Activated T-helper 1 cell treated with Interleukin-2 at 50 U/mL for 16 hours (primary cell): ENCODE measurements at regions not wholly inside any gene's neighbourhood (a gene's known extent, or its start where the extent isn't known, plus 50 kb on each side); places are given as distances from the start of the nearest gene placed in this dataset.

ENCODE experiments used
- DNase-seq: peaks from one replicate; pipeline ENCODE4 v3.0.0-alpha.2; 2020; ENCODE audit warnings: low read depth

DNA sequence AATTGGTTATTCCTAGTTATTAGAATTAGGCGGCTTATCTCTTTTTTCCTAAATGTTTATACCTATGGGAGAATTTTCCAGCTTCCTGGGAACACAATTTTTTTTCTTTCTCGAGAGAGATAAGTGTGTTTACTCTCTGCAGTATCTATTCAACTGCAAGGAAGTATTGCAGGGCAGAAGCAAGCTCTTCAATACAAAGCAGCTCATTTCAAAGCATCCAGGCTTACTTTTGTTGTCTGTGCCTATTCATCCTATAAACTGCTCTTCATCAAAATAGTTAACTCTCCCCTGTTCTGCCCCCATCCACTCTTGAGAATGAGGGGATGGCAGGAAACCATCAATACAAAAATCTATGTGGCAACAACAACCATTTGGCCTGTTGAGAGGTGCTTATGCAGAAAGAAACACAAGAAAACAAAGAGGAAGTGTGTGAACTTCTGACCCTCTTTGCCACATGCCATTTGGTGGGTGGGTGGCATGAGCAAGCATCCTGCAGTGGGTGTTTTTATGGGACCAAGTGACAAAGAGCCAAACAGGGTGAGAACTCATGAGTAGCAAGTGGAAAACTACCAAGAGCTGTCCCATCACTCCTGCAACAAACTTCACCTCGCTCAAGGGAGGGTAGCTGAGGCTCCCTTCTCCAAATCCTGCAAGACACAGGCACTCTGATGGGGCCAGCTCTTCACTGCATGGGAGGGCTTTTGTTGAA is 50.6 kb upstream of the MRPS6 start:
- no peak for DNase-seq

DNA sequence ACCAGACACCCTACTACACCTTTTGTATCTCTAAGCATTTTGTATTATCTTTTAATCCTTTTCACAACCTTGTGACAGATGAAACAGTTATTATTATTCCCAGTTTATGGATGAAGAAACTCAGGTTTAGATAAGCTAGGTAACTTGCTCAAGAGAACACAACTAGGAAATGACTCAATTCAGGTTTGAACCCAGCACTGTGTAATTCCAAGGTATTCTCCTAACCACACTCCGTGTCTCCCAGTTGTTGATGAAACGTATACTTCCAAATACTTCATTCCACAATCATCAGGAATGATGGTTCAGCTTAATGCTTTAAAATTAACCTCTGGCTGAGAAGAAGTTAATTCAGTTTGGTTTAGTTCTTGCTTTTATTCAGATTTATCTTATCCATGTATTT is 51.7 kb upstream of the MRPS6 start:
- DNase-seq: no peak

DNA sequence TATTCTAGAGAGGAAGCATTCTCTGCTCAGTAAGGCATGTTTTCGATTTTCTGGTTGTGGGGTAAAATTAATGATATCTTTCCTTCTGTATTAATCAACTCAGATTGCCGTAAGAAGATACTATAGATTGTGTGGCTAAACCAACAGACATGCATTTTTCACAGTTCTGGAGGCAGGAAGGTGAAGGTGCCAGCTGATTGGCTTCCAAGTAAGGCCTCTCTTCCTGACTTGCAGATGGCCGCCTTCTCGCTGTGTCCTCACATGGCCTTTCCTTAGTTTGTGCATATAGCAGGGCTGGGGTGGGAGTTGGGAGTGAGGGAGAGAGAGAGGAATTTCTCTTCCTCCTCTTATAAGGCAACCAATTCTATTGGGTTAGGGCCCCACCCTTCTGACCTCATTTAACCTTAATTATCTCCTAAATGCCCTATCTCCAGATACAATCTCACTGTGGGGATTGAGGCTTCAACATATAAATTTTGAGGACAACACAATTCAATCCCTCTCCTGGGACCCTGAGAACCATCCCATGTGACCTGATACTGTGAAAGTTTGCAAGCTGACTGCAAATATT is 52.3 kb upstream of the MRPS6 start:
- DNase-seq: no peak

DNA sequence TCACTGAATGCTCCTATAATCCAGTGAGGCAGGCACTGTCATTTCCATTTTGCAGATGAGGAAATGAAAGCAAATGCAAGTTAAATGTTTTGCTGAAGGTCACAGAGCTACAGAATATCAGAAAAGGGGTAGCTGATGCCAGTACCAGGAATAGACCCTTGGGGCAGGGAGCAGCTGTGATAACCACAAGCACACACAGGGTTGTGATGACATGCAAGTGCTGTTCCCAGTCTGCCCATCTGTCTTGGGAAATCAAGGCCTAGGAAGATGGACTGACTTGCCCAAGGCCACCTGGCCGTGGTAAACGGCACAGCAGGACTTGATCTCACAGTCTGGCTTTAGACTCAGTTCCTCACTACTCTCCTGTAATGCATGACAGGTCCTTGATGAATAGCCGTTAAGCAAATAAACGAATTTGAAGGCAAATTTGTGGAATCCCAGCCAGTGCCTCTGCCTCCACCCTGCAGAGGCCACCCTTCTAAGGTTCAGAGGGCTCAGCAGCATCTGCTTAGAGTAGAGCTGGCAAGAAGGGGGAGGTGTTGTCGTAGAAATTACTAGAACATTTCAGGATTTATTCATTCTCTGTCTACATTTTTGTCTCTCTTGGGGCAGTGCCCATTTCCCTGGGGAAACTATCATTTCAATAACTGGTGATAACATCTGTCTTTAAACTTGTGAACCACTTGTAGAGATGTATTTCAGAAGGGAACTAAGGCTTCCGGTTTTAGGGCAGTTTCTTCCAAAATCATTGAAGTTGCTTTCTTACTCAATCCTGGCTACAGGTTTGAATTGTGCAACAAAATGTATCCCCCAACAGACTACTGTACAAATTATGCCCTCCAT is 53.2 kb upstream of the MRPS6 start:
- no peak for DNase-seq

DNA sequence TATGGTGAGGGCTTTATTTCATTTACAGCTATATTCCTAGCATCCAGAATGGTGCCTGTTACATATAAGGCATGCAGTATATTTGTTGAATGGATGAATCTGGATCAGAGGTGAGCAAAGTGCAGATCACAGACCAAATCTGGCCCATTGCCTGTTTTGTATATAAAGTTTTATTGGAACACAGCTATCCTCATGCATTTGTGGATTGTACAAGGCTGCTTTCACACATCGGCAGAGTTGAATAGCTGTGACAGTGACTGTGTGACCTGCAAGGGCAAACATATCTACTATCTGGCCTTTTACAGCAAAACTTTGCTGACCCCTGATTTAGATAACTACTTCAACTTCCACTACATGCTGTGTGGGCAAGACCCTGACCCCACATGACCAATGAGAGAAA is 54.0 kb upstream of the MRPS6 start:
- DNase-seq: no peak

DNA sequence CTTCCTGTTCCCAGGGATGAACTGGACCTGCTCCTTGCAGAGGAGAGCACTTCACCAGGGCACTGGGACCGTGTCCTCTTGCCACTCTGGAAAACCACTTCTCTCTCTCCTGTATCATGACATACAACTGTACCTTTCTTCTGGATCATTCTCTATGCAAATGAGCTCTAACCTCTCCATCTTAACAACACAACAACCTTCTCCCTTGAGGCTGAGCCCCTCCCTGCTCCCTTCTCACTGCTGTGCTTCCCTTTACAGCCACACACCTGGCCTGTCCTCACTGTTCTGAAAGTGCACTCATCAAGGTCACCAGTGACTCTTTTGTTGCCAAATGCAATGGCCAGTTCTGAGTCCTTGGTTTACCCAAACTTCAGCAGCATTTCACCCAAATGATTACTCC is 54.5 kb upstream of the MRPS6 start:
- no peak for DNase-seq

DNA sequence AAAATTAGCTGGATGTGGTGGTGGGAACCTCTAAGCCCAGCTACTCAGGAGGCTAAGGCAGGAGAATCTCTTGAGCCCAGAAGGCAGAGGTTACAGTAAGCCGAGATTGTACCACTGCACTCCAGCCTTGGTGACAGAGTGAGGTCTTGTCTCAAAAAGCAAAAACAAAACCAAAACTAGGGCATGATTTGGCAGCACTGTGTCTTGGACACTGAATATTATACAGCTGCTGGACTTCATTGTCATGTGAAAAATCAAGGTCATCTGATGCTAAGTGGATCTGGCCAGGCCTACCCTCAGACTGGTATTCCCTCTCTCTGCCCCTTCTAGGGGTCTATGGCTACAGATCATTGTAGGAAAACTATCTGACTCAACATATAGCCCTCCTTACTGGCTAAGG is 55.2 kb upstream of the MRPS6 start:
- no peak for DNase-seq

DNA sequence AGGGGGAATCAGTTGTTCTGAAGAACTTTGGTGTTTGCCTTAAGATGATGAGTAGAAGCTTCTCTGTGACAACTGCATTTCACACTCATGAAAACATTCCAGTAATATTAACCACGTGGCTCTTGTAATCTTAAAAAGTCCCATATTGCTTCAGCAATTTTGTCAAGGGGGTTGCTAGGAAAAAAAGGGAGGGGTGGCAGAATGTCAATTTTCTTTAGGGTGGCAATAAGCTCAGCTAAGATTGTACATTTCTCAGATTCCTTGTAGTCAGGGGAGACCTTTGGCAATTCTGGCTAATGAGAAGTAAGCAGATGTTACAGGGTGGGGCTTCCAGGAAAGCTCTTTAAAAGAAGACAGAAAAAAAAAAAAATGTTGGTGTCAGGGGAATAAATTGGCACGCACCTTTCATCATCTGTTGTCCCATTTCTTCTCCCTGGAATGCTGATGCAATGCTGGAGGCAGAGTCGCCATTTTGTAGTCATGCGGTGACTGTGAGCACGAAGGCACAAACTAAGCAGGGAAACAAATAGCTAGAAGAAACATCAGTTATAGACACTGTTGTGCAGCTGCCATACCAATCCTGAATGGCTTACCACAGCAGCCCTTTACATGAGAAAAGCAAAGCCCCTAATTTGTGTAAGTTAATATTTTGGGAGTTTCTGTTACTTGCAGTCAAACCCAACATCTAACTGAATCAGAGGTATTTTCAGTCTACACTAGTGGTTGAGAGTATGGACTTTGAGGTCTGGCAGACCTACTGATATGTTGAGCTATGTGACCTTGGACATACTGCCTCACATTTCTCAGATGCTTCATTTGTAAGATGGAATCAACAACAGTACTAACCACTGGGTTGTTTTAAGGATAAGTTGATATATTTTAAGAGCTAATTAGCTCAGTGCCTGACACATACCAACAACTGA is 56.1 kb upstream of the MRPS6 start:
- no peak for DNase-seq

DNA sequence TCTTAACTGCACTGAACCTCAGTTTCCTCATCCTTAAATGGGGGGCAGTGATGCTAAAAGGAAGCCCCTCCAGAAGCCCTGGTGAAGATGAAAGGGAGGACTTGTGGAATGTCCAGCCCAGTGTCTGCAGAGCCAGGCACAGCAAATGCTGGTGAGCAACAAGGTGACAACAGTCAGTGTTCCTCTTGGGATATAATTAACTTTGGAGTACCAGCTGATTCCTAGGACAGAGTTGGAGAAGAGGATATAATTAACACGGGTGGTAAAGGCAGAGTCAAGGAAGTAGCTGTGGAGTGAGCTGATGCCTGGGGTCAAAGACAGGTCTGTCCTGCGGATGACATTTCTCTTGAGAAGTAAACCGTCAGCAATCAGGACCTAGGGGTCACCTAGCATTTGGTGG is 60.7 kb upstream of the MRPS6 start:
- no peak for DNase-seq

DNA sequence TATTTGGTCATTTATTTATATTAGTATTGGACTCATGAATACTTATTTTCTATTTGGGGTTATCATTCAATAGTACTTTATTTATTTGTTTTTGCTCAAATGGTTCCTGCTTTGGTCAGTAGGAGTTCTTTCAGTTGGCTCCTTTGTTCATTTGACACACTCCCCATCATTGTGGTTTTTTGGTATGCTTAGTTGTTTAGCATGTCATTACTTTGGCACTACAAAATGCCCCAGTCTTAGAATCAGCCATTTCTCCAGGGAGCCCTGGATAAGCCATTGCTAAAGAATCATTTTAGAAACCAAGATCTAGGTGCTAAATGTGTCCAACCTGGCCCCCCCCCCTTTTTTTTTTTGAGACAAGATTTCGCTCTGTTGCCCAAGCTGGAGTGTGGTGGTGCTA is 61.7 kb upstream of the MRPS6 start:
- no peak for DNase-seq

DNA sequence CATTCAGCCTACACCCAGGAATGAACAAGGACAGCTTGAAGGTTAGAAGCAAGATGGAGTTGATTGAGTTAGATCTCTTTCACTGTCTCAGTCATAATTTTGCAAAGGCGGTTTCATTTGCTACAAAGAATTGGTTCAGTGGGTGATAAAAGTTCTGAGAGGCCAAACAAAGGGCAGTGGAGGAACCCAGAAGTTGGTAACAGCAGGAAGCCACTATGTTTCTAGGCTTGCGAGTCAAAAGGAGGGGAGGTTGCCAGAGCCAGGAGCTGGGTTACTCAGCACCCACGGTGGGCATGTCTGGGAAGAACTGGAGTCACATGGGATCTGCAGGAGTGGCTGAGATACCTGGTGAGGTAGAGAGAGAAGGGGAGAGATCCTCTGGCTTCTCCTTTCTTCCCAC is 64.2 kb upstream of the MRPS6 start:
- DNase-seq: no peak

DNA sequence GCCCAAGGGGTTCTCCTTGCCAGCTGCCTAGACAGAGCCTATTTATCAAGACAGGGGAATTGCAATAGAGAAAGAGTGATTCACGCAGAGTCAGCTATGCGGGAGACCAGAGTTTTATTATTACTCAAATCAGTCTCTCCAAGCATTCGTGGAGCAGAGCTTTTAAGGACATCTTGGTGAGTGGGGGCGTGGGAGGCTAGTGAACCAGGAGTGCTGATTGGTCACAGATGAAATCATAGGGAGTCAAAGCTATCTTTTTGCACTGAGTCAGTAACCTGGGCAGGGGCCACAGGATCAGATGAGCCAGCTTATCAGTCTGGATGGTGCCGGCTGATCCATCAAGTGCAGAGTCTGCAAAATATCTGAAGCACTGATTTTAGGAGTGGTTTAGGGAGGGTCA is 64.8 kb upstream of the MRPS6 start:
- DNase-seq: no peak

DNA sequence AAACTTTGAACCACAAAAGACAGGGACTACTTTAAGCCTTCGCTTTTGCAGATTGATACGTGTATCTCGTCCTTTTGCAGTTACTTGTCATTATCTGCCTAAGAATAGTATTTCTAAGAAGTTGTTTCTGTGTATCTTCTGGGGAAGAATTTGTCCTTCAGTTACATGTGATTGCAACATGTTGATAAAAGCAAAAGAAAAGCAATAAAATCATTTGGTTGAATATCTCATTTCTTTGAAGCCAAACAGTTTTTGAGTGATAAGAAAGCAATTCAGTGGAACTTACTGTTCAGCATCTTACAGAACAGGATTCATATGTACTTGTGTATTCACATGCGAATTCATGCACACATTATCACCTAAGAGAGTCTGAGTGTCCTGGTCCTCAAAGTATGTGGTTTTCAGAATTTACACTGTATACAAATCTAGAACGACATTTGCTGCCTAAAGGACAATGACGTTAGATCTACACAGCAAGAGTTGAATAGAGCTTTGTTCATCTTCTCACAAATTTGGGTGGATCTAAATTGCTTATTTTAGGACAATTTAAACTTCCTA is 66.7 kb upstream of the MRPS6 start:
- no peak for DNase-seq

DNA sequence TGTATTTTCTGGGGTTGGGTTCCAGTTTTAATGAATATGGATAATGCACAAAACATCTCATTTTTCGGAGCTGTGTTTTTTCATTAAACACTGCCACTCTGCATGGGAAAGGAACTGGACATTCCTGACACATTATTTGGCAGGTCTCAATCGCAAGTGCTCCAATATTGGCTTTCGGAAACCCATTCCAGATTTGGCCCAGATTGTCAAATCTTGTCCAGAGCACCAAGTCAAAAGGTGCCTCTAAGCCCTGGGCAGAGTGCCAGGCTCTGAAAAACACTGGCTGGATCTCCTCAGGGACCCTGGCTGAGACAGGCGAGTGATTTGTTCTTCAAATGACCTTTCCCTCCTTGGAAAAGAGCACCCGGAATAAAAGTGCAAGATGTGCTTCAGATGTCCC is 68.4 kb upstream of the MRPS6 start:
- DNase-seq: no peak

DNA sequence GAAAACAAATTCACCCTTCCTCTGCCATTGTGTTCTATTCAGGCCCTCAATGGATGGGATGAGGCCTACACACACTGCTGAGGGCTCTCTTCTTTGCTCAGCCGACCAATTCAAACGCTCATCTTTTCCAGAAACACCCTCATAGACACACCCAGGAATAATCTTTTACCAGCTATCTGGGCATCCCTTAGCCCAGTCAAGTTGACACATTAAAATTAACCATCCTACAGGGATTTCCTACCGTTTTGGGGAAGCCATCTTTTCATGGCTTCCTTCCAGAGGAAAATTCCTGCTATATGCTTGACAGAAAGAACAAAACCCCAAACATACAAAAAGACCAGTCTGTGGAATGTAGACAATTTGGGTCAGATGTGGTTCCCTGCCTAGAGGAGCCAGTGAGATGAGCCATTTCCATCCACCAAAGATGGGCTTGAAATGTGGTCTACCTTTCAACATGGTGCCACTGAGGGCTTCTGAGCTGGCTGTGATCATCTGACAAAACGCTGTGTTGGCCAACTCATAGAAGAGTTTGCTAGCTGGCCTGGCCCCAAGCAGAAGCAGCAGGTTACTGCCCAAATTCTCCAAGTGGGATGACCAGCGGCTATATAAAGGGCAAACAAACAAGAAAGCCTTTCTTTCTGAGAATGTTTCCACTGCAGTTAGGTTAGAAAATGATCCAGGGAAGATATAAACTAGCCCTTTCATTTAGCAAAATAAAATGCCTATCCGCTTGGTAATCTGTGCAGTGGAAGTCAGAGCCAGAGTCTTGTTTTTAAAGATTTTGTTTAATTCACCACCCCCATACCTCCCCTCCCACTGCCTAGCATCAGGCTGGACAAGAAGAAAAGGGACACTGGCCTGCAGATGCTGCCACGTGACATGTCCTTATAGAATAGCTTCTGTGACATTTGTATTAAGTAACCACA is 69.1 kb upstream of the MRPS6 start:
- no peak for DNase-seq

DNA sequence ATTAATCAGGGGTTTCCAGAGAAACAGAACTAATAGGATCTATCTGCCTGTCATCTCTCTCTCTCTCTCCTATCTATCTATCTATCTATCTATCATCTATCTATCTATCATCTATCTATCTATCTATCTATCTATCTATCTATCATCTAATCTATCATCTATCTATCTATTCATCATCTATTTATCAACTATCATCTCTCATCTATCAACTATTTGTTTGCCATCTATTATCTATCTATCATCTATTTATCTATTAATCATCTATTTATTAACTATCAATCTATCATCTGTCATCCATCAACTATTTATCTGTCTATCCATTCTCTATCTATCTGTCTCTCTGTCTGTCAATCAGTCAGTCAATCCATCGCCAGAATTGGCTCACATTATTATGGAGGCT is 70.0 kb upstream of the MRPS6 start:
- DNase-seq: no peak

DNA sequence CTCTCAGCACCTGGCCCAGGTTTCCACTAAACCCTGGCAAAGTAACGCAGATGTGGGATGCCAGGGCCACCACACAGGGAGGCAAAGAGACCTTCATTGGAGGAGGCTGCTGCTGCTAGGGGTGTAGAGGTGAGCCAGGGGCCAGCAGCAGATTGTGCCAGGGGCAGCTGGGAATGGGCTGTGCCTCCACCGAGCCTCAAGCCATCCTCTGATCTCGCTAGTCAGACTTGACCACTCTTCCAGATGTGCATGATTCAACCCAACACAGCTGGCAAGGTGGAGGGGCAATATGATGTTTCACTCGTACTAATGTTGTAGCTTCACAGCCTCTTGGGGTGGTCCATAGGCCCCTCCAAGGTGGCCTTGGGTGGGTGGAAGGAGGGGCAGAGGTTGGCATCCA is 73.0 kb upstream of the MRPS6 start:
- DNase-seq: no peak

DNA sequence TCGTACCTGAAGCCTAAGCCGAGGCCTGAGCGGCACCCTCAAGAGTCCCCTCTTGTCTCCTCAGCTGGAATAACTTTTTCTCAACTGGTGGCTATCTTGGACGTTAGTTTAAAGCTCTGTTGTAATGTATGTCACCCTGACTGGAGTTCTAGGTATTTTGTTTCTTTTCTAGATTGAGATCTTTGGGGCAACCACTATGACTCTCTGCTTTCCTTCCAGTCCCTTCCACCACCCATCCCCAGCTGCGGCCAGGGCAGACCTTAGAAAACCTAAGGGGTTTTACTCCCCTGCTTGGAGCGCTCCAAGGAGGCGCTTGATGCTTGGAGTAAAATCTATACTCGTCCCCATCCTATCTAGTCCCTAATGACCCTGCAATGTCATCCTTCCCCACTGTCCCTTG is 74.6 kb upstream of the MRPS6 start:
- DNase-seq: no peak

DNA sequence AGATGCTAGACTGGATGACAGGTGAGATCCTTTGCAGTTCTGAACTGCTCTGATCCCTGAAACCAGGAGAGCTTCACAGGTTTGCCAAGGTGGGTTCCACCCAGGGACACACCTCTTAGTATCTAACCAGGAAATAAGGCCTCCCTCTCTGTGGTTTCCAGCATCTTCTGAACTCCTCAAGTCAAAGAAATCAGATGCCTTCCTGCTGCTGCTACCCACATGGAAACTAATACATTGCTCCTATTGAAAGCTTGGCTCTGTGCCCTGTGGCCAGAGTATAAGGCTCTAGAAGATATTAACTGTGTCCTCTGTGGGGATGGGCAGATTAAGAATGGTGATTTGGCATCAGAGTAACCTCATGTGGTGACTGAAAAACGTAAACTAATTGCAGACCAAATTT is 75.0 kb upstream of the MRPS6 start:
- no peak for DNase-seq

DNA sequence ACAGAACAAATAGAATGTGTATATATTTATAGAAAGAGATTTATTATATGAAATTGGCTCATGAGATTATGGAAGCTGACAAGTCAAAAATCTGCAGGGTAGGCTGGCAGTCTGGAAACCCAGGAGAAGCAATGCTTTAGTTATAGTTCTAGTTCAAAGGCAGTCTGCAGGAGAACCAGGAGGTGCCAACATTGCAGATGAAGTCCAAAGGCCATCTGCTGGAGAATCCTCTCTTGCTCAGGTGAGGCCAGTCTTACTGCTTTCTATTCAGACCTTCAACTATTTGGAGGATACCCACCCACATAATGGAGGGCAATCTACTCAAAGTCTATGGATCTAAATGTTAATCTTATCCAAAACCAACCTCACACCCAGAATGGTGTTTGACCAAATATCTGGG is 75.9 kb upstream of the MRPS6 start:
- no peak for DNase-seq

DNA sequence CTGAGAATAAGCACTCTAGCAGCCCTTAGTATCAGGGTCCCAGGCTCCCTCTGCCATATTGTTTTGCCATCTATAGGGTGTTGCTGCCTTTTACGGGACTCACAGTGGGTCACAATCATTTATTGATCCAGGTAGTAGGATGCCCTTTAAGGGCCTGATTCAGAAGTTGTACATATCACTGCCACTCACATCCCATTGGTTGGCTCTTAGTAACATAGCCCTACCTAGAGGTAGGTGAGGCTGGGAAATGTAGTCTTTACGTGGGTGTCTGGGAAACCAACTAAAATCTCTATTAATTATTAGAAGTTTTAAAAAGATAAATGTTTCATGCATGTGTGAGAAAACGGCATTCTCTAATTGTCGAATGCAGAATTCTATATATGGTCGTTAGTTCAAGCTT is 78.8 kb upstream of the ATP5PO start:
- DNase-seq: no peak
